GM12865 (cell line): ENCODE measurements at regions not wholly inside any gene's neighbourhood (a gene's known extent, or its start where the extent isn't known, plus 50 kb on each side); places are given as distances from the start of the nearest gene placed in this dataset.

ENCODE experiments used
- DNase-seq: peaks from one replicate; pipeline ENCODE4 v3.0.0; 2010; ENCODE audit warnings: low read depth
- H3K4me3 ChIP-seq: 2 replicates; pipeline ENCODE4 v1.5.1; 2011; ENCODE audit warnings: mild to moderate bottlenecking, low read depth, low read length, control low read depth
- CTCF ChIP-seq: IDR thresholded peaks from 2 replicates; pipeline ENCODE4 v1.5.1; 2011; ENCODE audit warnings: low read length, control low read depth, low read depth, inconsistent platforms; ENCODE audit not compliant: insufficient read depth; ENCODE audit errors: missing control alignments

DNA sequence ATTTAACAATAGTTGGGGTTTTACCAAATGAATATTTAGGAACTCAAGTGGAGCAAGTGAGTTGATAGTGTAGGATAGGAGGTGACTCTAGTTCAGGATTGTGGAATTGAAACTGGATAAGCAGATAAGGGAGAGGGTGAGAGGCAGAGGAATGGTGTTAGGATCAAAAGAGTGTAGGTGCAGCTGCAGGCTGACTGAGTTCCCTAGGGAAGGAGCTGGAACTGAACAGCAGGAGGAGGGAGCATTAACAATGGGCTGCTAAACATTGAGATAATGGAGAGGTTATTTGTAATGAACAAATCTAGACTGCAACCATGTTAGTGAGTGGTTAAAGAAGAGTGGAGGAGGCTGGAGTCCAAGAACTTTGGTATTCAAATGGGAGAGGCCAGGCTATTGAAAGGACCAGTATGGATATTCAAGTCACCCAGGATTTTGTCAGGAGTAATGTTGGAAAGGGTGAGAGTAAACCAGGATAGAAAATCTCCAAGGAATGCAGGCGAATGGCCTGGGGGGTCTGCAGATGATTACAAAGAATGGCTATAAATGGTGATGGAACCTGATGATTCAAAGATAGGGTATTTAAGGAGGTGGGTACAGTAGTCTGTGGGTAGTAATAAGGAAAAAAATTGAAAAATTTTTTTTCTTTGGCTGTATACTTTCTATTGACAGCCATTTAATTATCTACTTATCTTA is 497.1 kb upstream of the TENM3 start:
- no peak overlapping the region for H3K4me3 ChIP-seq
- no peak for TF ChIP-seq CTCF
- DNase-seq = no peak

- no peak for TF ChIP-seq CTCF
- H3K4me3 ChIP-seq = no peak overlapping the region
- DNase-seq = no peak
Measured at GRCh38 chr4:181748581-181748980, 494.6 kb upstream of the TENM3 start.

DNA sequence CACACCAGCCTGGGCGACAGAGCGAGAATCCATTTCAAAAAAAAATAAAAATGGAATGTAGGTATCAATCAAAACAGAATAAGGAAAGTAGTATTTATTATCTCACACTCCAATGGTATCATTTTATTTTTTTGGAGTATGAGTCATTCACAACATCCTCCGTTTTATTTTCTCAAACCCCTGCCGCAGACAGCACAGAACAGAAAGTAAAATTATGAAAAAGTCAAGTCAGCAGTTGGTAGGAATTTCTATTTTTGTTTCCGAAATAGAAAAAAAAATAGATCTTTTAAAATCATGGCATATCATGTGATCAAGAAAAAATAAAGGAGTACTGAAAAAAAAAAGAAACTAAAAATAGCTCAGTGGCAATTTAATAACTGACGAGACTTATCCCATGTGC is 490.7 kb upstream of the TENM3 start:
- H3K4me3 ChIP-seq = no peak overlapping the region
- no peak for DNase-seq
- TF ChIP-seq CTCF = no peak

DNA sequence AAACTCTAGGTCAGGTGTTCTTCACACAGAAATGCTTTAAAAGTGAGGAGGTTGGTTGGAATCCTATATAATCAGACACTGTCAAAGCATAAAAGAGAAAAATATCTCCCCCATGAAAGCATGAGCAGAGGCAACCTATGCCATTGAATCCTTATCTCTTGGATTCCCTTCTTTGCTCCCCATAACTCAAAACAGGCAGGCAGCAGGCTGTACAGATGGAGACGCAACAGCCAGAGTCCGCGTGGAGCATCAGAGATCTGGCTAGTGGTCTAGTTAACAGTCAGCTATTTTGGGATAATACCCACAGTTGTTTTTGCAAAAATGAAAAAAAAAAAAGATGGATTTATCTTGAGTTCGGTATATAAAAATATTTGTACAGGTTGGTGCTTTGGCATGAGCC is 490.0 kb upstream of the TENM3 start:
- TF ChIP-seq CTCF = no peak
- DNase-seq = no peak
- no peak overlapping the region for H3K4me3 ChIP-seq

- no peak overlapping the region for H3K4me3 ChIP-seq
- no peak for TF ChIP-seq CTCF
- no peak for DNase-seq
Measured at GRCh38 chr4:181755846-181756245, 487.4 kb upstream of the TENM3 start.

DNA sequence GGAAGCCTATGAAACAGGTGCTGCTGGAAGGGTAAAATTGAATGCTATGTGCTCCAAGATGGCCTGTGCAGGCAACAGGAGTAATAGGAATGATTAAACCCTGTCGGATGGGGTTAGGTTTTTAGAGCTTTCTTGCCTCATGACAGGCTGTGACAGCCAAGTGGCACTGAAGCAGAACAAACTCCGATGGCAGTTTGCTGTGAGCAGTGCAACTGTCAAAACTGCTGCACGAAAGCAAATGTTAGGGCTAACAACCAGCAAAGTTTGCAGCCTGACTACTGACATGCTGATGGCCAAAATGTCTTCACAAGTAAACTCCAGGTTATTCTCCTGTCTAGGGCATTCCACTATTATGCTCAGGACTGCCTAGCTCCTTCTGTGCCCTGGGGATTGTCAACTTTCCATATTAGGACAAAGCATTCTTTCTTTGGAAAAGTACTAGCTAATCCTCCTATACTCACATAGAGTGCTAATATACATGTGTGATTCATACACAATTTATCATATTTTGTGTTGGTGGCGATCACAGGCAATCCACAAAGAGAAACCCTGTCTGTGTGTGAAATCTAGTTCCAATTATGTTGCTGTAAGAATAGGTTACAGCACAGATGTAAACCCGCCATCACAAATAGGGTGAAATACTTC is 486.6 kb upstream of the TENM3 start:
- DNase-seq = no peak
- no peak overlapping the region for H3K4me3 ChIP-seq
- TF ChIP-seq CTCF = no peak

DNA sequence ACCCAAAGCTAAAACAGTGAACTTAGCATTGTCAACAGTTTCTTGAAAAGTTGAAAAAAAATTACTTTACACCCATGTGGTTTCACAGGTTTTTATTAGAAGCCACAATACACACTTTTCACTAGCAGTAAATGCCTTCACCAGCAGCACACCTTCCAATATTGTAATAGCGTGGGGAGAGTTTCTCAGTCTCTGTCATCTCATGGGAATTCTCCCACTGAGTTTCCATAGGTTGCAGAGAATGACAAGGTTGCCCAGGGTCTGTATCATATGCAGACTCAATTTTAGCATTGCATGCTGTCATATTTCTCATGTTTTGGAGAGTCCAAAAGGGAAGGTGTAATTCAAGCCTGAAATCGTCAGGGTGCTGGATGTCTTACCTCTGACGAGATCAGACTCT is 486.1 kb upstream of the TENM3 start:
- H3K4me3 ChIP-seq = no peak overlapping the region
- TF ChIP-seq CTCF = no peak
- DNase-seq = no peak
